ENCODE measurements at regions not wholly inside any gene's neighbourhood (a gene's known extent, or its start where the extent isn't known, plus 50 kb on each side); places are given as distances from the start of the nearest gene placed in this dataset.
"Not testable (repeated sequence)": the region's sequence is repeated elsewhere in the genome, so short reads cannot be mapped to it uniquely, and the experiment has no call there.

DNA sequence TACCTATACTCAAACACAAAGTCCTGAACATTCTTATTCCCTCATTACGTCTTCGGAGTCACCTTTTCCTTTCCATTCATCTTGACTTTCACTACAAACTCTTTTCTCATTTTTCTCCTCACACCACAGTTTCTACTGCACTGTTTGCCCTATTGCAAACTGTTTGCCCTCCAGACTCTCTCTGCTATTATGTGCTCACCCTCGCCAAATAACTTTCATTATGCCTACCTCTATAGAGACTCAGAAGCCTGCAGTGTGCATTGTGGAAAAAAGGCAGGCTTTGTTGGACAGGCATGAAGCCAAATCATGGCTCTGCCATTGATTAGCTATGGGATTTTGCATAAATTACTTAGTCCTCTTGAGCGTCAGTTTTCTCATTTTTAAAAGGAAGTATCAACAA is 246.6 kb upstream of the CCDC196 start:
- intact Hi-C loops (cut with DNase I), result no loop called here
- DNase-seq (no peak), ATAC-seq (ENCODE audit: poor library complexity) (no peak)

DNA sequence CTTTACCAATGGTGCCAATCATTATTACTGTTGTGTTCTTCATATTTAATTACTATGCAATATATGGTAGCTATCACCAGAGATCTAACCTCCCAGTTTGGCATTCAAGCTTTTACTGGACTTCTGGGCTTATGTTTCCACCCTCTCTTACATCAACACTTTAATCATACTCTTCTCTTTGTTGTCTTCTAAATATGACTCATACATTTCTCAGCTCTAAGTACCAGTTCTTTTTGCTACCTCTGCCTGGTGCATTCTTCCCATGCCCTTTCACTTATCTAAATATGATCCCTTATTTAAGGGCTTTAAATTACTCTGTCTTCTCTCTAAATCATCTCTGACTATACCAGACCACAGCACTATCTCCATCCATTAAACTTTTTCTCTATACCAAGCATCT is 246.1 kb upstream of the CCDC196 start:
- DNase-seq (no peak), ATAC-seq (ENCODE audit: poor library complexity) (no peak)
- intact Hi-C loops (cut with DNase I), result no loop called here

DNA sequence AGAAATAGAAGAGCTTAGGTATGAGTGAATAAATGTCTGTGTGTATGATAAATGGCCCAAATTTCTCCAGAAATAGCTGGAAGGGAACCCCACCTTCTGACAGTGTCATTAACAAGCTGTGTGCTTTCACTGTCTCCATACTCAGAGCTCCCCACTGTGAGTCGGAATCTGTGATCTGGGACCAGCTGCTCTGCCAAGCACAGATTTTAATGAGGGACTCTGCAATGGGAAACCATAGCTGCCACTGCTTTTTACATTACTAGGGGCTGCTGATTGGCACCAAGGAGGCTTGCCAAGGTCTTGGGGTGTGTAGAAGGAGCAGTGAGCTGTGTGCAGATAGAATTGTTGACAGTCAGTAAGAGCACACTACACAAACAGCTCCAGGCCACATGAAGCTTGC is 244.2 kb upstream of the CCDC196 start:
- ATAC-seq (ENCODE audit: poor library complexity), result no peak
- intact Hi-C loops (cut with DNase I), result no loop called here
- no peak for DNase-seq

DNA sequence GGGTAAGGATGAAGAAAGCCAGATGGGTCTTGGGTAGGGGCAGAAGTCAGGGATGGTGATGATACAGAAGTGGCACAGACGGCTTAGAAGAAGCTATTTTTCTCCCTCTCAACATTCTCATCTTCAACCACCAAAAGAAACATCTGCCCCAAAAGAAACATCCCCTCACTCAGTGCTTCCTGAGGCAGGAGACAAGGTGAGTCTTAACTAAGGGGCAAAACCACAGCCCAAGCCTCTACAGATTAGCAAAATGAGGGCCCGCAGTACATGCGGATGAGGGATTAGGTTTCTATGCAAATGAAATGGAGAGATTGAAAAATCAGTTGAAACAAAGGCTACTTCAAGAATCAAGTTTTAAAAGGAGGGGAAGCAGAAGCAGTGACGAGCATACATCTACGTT is 241.3 kb upstream of the CCDC196 start:
- intact Hi-C loops (cut with DNase I), result no loop called here
- DNase-seq (no peak), ATAC-seq (ENCODE audit: poor library complexity) (no peak)

DNA sequence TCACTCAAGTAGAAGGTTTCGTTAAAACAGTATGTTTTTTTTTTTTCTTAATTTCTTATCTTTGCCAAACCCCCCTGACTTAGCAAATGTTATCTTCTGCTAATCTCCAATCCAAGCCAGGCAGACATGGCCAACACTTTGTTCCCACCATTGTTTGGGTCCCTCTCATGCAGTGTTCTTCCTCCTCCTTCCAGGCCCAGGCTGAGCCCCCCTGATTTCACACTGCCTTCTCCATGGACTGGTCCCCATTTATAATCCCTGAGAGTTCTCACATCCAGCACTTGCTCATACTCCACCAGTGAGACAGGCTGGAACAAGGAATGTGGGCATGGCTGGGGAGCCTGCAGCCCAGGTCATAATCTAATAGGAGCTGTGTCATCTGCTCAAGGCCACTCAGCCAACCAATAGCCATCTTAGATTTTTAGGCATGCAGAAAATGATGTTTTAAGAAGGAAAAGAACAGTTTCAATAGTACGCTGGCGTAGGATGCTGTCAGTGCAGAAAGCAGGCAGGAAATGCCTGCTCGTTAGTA is 238.4 kb upstream of the CCDC196 start:
- DNase-seq (no peak), ATAC-seq (ENCODE audit: poor library complexity) (no peak)
- intact Hi-C loops (cut with DNase I), result no loop called here

DNA sequence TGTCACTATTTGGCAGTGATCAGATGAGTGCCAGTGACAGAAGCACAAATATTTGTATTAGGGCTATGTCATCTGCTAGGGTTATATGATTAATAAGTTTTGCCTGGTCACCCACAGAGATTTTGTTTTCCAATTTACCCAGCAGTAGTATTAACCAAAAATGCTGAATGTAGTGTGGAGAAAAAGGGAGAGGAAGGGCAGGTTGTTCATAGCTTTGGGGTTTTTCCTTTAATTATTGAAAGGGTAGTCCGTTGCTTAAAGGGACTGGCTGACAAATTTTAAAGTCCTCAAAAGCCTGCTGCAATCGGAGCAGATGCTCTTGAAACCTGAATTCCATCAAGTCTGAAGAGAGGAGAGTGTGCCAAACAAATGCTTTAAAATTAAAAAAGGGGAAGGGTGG is 237.9 kb upstream of the CCDC196 start:
- intact Hi-C loops (cut with DNase I), result no loop called here
- ATAC-seq (ENCODE audit: poor library complexity) (no peak), DNase-seq (no peak)

DNA sequence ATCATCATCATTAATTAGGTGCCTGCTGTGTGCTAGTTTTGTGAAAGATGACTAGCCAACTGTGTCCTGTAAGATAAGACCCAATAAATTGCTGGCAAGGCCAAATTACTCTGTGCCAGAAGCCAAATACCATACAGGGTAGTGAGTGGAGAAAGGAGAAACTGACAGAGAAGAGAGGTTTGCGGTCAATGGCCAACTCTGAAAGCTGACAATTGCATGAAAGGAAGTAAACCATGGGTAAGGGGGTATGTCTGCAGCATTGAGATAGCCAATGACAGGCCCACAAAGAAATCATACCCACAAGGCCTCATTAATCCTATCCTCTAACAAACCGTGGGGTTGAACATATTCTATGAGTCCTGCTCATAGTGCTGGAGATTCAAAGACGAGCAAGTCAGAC is 236.6 kb upstream of the CCDC196 start:
- intact Hi-C loops (cut with DNase I), result no loop called here
- DNase-seq (no peak), ATAC-seq (ENCODE audit: poor library complexity) (no peak)

DNA sequence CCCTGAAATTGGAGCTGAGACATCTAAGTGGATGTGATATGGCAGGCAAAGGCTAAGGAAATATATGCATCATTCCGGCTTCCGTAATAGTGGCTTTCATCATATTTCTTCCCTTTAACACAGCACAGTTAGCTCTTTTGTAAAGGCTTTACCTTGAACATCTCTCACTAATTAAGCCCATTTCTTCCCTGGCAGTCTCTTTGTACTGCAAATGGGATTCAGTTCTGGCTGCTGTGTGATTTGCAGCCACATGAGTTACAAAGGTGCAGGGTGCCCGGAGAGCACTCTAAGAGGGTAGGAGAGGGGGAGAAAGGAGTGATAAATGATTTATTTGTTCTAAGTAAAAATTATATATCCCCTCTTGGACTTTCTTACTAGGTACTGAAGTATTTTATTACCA is 232.1 kb upstream of the CCDC196 start:
- DNase-seq (no peak), ATAC-seq (ENCODE audit: poor library complexity) (no peak)
- intact Hi-C loops (cut with DNase I), result no loop called here

DNA sequence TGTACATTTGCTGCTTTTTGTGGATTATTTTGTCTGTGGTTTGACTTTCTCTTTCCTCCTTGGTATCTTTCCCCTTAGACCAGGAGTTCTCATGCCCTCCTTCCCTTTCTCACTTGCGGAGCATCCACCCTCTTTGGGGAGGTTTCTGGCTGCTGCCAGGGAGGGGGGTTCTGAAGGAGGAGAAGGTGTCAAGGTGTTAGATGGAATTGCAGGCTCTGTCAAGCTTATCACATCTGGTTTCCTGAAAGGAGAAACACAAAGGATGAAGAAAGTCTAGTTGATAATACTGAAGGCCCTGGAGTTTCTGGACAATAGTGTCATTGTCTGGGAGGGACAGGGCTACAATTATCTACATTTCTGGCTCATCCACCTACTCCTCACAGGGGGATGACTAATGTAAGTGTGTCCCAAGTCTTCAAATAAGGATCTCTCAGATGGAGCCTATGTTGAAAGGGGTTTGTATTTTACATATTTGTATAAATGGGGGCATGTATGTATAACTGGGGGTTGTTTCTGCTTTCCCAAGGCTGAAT is 217.3 kb upstream of the CCDC196 start:
- DNase-seq (no peak), ATAC-seq (ENCODE audit: poor library complexity) (no peak)
- intact Hi-C loops (cut with DNase I), result no loop called here

DNA sequence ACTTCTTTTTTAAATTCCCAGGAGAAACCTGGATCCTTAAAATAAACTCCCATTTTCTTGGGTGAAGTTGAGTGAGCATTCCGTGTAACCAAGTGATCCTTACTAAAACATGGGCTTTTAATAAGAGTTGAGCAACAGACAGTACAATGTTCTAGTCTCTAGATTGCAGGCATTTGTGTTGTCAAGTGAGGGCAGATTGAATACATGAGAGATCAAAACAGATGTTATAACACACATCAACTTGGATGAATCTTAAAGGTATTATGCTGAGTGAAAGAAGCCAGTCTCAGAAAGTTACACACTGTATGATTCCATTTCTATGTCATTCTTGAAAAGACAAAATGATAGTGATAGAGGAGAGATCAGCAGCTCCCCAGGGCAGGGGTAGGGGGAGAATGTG is 213.9 kb upstream of the CCDC196 start:
- DNase-seq (no peak), ATAC-seq (ENCODE audit: poor library complexity) (no peak)
- intact Hi-C loops (cut with DNase I), result no loop called here

DNA sequence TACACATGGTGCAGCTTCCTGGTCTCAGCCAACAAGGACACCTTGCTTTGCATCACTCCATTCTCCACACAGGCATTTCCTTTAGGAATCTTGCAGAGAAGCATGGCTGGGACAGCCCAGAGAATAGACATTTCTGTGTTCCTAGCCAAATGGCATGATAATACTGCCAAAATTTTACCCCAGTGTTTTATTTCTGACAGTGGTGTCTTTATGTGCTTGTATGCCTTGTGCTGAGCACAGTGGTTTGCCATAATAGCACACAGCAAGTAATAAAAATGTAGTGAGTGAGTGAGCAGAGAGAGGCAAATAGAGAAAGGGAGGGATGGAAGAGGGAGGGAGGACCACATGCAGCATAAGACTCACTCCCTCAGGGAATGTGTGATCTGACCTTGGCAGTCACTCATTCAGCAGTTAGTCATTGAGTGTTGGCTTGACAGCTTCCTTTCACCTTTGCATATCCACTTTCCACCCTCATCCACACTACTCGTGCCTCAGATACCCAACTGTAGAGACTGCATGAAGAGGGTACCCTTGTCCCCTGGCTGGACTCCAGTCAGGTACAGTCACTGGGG is 212.8 kb upstream of the CCDC196 start:
- ATAC-seq (ENCODE audit: poor library complexity), result no peak
- intact Hi-C loops (cut with DNase I), result no loop called here
- no peak for DNase-seq

DNA sequence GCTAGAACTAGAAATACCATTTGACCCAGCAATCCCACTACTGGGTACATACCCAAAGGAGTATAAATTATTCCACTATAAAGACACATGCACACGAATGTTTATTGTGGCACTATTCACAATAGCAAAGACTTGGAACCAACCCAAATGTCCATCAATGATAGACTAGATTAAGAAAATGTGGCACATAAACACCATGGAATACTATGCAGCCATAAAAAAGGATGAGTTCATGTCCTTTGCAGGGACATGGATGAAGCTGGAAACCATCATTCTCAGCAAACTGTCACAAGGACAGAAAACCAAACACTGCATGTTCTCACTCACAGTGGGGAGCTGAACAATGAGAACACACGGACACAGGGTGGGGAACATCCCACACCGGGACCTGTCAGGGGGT is 207.8 kb upstream of the CCDC196 start:
- ATAC-seq (ENCODE audit: poor library complexity); DNase-seq; intact Hi-C loops (cut with DNase I): not testable (repeated sequence)

DNA sequence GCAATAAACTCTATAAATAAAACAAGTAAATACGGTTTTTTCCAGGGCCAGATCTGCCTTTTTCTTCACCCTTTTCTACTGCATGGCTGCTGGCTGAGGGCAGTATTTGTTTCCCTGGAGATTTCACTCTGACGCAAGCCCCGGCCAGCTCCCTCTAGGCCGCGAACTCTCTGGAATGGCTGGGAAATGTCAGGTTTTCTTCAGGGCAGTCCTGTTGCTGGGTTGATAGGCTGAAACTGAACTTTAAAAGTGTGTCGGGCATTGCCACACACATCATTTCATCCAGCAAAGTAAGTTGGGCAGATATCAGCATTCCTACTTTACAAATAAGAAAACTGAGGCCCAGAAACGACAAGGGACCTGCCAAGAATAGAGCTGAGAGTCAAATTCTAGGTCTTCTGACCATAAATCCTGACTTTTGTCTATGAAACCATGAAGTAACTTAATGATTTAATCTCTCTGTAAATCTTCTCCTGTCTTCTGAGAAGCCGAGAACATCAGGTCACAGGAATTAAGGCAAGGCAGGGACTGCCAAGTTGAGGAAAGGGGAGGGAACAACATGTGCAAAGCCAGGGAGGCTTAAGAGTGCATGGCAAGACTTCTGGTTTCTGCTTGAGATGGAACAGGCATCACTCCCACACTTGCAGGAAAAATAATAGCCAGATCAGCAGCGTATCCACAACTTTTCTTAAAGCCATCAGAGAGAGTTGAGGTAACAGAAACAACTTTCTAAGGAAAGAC is 205.0 kb upstream of the CCDC196 start:
- intact Hi-C loops (cut with DNase I), result no loop called here

DNA sequence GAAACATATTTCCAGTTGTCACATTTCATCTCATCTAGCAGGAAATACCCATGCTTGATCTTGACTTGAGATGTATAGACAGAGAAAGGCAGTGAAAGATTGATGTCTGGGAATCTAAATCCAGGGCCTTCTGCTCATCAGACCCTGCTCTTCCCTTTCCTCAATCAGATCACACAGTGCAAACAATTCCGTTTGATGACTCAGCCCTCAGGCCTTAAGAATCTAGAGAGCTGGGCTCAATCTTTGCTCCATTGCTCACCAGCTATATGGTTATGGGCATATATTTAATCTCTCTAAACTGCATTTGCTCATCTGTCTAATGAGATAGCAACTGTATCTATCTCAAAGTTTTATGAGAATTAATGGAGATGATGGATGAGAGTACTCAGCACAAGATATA is 201.8 kb upstream of the CCDC196 start:
- intact Hi-C loops (cut with DNase I), result no loop called here
- no peak for DNase-seq
- no peak for ATAC-seq (ENCODE audit: poor library complexity)

More for the DNA sequence above, 205.0 kb upstream of the CCDC196 start:
- ATAC-seq (ENCODE audit: poor library complexity) (peak; percentile 93), DNase-seq (peak; percentile 62)

DNA sequence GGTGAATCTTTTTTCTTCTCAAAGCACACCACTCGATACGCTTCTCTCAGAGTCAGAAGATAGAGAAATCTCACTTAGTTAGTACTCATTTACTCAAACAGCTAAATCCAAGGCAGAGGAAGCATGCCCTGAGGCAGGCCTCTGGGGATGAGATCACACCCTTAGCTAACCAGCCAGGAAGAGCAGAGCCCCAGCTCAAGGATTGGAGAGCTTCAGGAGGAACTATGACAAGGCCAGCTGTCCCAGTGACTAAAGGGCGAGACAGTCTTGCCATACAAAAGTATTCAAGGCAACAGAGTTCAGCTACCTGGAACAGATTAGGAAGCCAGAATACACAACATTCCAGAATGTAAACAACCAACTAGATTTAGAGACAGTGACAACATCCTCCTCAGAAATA is 197.7 kb upstream of the CCDC196 start:
- intact Hi-C loops (cut with DNase I), result no loop called here
- ATAC-seq (ENCODE audit: poor library complexity), result no peak
- DNase-seq, result no peak

DNA sequence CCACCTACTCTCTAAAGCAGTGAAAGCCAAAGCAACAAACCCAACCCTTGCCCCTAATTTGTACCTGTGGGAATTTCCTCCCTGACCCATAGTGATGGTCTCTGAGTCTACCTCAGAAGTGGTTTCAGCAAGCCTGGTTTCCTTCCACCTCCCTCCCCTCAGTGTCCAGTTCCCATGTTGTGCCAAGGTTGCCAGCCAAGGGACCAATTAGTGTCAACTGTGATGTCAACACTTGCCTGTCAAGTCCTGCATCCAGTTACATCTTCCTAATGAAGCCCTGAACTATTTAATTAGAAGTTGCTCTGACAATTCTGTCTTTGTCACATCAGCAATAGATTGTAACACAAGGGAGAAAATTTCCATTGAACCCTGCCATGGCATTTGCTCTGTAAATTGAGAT is 194.4 kb upstream of the CCDC196 start:
- DNase-seq (no peak), ATAC-seq (ENCODE audit: poor library complexity) (no peak)
- intact Hi-C loops (cut with DNase I), result no loop called here

DNA sequence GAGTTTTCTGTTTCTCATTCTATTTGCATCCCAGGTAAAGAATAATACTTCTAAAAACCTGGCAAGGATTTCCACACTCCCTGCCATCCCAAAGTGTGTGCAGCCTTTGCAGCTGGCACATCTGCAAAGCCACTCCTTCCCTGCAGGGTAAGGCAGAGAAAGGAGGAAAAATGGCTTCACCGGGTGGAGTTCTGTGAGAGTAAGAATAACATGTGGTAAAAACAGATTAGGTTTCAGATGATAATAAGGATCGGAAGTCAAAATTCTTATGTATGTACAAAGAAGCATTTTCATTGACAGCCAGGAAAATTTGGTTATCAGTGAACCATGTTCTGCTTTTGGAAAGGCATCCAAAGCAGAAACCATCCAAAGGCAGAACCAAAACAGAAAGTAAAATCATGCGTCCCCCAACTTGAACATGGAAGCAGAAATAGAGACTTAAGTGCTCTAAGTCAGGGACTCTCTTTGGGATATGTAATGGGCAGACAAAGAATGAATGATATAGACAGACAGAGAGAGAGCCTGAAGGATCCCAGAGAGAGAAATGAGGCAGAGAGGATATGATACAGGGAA is 192.6 kb upstream of the CCDC196 start:
- DNase-seq (no peak), ATAC-seq (ENCODE audit: poor library complexity) (no peak)
- intact Hi-C loops (cut with DNase I), result no loop called here

DNA sequence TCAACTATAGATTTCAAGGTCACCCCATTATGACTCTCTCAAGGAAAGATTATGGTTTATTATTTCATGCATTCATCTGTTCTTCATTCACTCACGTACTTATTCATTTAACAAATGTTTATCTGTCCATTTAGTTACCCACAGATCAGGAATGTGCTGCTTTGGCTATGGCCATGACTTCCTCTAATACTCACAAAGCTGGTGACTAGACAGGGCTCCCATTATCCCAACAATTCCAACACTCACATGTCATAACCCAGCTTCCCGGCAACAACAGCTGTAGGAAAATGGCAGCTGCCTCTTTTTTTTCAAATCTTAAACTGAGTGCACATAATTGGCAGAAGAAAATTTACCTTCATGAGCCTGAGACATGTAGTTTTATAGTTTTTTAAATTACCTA is 190.8 kb upstream of the CCDC196 start:
- ATAC-seq (ENCODE audit: poor library complexity), result no peak
- intact Hi-C loops (cut with DNase I), result no loop called here

DNA sequence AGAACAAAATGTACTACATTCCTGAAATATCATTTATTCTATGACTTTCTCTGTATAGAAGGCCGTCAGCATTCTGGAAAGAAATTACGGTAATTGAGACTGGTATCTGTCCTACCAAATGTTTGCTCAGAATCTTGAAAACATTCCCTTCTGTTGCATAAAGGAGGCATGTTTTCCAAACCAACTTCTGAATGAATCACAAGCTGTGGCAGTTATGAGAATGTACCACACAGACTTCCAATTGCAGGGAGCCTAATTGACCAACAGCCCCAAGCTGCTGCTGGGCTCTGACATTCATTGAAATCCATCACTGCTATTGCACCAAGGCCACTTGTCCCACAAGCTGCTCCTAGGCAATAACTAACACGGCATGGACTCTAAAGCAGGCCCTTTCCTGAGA is 185.3 kb upstream of the CCDC196 start:
- intact Hi-C loops (cut with DNase I), result no loop called here
- no peak for DNase-seq
- ATAC-seq (ENCODE audit: poor library complexity), result no peak

More for the DNA sequence above, 190.8 kb upstream of the CCDC196 start:
- no peak for DNase-seq

DNA sequence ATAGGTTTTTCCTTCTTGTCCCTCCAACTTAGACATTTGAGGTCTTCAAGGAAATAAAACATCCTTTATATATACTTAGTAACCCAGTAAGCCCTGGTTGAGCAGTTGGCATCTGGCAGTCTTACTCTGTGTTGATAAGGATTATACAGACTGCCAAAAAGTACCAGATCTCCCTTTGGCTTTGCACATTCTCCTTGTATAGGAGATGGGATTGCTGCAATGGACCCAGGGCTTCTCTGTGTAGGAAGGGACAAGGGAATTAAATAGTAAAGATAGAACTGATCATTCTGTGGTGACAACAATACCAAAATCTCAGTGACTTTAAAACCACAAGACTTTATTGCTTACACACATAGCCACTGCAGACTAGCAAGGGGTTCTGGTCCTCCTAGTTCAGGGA is 180.1 kb upstream of the CCDC196 start:
- DNase-seq (no peak), ATAC-seq (ENCODE audit: poor library complexity) (no peak)
- intact Hi-C loops (cut with DNase I), result no loop called here

All from Right ventricle myocardium superior (tissue), 1 donor.